CD4-positive, alpha-beta T cell treated with Interleukin-1 beta for 1 hour (primary cell): ENCODE measurements at regions not wholly inside any gene's neighbourhood (a gene's known extent, or its start where the extent isn't known, plus 50 kb on each side); places are given as distances from the start of the nearest gene placed in this dataset.
A peak's percentile ranks its signal among the peaks of the same experiment; 100 is the strongest.

Experiments
- DNase-seq, 2 donors: peaks; one replicate each; pipeline ENCODE4 v3.0.0-alpha.2; 2020 to 2022

GRCh38 chr12:105935981-105936380 is 202.8 kb downstream of the NUAK1 start:
- DNase-seq, result peak in 1 of 2 donors; percentile 2

GRCh38 chr12:105936496-105936895 is 202.3 kb downstream of the NUAK1 start:
- DNase-seq, result no peak

GRCh38 chr12:105937009-105937408 is 201.7 kb downstream of the NUAK1 start:
- no peak for DNase-seq

DNA sequence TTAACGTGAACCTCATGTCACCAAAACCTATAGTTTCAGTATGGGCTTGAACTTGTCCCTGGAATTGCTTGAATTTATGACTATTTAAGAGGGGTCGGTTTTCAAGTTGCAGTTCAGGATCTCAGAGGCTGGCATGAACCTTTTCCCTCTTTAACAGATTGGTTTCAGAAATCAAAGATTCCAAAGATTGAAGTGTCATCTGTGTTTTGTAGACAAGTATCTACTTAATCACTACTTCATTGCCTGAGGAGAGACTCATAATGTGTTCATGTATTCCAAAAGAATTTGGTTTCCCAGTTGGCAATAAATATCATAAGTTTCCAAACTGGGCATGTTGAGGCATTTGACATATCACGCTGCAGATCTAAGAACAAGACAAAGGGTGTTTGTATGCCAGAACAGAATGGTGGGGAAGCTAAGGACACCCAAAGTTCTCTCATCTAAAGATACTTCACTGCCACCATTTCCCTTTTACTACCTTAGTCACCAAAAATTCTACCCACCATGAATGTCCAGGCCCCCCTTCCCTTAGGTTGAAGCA is 199.5 kb downstream of the NUAK1 start:
- no peak for DNase-seq

DNA sequence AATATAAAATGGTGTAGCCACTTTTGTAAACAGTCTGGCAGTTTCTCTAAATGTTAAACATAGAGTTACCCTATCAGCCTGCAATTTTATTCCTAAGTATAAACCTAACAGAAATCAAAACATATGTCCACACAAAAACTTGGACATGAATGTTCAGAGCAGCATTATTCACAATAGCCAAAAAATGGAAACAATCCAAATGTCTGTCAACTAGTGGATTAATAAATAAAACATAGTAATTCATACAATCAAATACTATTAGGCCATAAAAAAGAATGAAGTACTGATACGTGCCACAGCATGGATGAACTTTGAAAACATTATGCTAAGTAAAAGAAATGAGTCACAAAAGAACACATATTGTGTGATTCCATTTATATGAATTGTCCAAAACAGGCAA is 196.5 kb downstream of the NUAK1 start:
- no peak for DNase-seq

DNA sequence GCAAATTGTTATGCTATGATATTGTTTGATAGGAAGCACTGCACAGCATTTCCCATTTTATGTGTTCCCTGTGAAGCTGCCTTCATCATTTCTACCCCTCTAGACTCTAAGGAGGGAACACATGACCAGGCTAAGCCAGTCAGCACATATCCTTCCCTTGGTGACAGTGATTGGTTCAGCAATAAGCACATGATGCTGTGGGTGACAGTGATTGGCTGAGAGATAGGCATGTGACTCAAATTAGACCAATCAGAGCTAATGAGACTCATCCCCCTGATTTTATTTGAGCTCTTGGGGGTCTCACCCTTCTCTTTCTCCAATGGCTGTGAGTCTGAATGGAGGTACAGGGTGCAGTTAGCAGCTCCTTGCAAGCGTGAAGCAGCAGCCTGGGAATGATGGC is 195.2 kb downstream of the NUAK1 start:
- DNase-seq, result no peak

DNA sequence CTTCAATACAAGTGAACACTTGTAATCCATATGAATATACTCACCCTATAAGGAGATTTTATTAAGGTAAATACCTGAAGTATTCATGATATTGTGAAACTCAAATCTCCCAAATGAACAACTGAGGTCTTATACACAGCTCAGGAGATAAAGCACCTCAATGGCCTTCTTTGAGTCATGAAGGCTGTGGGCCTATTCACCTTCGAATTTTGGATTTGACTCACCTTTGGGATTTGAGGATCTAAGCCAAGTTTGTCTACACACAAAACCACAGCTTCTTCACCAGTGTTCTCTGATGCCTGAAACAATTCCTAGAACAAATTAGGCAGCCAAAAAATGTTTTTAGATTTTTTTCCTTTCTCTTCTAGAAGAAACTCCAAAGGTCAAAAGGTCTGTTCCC is 194.1 kb downstream of the NUAK1 start:
- DNase-seq, result no peak

- no peak for DNase-seq
These were observed 192.9 kb downstream of the NUAK1 start for GRCh38 chr12:105945880-105946279.

- DNase-seq, result no peak
These were observed 192.3 kb downstream of the NUAK1 start for GRCh38 chr12:105946493-105946901.

- DNase-seq, result no peak
These were observed 190.8 kb downstream of the NUAK1 start for GRCh38 chr12:105947906-105948305.

- DNase-seq, result no peak
These were observed 190.4 kb downstream of the NUAK1 start for GRCh38 chr12:105948331-105948730.

DNA sequence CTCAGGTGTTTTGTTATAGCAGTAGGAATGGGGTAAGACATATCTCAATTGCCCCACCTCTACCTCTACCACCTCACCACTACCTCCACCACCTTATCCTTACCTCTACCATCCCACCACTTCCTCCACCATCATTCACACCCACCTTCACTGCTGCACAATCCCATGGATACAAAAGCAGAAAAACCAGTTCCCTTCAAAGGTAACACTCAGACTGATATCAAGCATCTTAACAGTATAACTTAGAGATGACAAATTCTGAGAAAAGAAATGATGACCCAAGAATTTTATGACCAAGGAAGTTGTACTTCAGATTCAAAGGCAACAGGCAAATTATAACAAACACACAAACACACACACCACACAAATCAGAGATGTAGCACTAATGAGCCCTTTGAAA is 189.4 kb downstream of the NUAK1 start:
- DNase-seq, result no peak

- no peak for DNase-seq
These were observed 187.0 kb downstream of the NUAK1 start for GRCh38 chr12:105951732-105952131.

- DNase-seq, result no peak
These were observed 183.5 kb downstream of the NUAK1 start for GRCh38 chr12:105954951-105955931.

DNA sequence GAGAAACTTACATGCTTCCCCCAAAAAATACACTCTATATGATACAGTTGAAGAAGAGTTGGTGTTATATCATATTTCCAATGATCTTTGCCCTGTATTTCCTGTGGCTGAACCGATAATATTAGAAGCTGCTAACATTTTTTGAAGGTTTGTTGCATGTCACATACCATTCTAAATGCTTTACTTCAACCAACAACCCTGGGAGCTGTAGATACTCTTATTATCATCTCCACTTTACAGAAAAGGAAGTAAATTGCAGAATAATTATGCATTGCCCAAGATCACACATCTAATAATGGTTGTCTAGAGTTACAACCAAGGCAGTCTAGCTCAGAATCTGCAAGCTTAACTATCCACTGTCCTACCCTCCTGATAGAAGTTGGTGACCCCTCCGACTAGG is 182.8 kb downstream of the NUAK1 start:
- no peak for DNase-seq

DNA sequence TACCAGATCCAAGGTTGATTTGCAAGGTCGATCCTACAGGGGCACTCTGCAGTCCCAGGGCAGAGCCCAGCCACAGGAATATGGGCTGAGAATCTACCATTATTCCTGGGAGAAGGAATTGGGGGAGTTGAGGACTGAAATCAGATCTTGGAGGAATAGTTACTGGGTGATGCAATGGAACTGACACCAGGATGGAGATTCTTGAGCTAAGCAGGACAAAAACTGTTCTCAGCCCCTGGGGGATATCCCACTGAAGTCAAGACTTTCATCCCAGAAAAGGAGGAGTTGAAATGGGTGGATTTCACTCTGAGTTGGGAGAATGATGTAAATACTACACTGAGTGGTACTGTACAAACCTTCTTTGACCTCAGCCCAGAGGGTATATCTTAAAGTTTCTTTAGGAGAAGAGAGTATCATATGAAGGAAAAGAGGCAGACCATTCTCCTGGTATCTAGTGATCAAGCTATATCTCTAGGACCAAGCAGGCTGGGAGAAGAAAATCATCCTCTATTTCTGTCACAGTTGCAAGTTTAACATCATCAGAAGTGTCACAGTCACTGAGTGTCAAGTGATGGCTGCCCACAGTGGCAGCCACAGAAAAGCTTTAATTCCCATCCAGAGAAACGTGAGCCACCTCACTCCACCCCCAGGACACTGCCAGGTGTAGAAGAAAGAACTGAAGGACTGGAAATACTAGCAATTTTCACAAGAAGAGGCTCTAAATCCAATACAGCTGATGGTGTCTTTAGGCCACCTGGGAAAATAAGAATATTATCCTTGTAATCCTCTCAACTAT is 181.9 kb downstream of the NUAK1 start:
- DNase-seq, result no peak

GRCh38 chr12:105960319-105961083 is 178.3 kb downstream of the NUAK1 start:
- no peak for DNase-seq

DNA sequence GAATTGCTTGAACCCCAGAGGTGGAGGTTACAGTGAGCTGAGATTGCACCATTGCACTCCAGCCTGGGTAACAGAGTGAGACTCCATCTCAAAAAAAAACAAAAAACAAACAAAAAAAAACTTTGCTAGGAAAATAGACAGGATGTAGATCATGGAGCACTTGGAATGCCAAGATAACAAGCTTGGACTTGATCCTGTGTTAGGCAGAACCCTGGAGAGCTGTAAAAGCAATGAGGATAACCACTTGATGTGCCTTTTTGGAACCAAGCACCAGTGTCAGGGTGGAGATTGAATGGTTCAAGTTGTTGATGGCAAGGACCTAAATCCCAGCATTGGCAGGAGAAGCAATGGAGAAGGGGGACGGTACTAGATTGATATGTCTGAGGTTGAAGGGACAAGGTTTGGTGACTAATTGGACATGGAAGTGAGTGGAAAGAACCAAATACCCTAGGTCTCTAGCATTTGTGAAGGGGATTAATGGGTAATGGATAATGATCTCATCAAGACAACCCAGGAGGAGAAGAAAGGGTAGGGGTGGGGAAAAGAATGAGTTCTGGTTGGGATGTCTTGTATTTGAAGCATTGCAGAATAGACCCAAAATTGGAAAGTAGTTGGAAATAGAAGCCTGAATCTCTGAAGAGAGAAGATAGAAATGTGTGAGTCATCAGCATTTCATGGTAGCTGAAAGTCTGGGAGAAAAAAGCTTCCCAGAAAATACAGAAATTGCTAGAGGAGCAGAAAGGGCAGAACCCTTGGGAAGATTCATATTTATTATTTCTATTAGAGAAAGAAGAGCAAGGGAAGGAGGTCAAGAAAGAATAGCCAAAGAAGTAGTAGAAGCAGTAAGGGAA is 176.7 kb downstream of the NUAK1 start:
- DNase-seq, result no peak

DNA sequence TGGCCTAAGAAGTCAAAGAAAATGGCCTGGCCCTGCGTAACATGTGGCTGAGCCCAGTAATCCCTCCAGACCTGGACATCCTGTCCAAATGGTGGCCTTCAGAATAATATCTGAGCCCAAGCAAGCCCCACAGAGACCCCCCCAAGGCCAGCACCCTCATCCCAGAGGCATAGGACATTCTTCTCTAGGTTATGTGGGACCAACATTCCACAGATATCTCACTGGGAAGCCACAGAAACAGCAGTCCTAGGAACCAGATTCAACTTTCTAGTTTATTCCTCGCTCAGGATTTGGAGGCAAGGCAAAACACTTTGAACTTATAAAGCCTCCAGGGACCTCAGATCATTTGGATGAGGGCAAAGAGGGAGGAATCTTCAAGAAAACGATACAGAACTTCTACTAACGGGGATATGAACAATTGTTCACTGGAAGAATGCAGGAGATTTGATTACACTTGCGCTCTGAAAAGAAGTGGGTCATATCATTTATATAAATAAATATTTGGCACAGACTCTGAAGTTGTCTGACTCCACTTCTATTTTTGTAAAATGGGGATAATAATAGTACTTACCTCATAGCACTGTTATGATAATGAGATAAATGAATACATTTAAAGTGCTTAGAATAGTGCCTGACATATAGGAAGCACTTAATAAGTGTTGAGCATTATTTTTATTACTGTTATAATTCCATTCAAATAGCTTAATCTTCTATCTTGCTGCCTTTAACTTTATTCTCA is 171.5 kb downstream of the NUAK1 start:
- no peak for DNase-seq

GRCh38 chr12:105968025-105968424 is 170.7 kb downstream of the NUAK1 start:
- no peak for DNase-seq

- DNase-seq, result no peak
These were observed 167.9 kb downstream of the NUAK1 start for GRCh38 chr12:105970885-105971284.
